ENCODE measurements at regions not wholly inside any gene's neighbourhood (a gene's known extent, or its start where the extent isn't known, plus 50 kb on each side); places are given as distances from the start of the nearest gene placed in this dataset.
"Not testable (repeated sequence)": the region's sequence is repeated elsewhere in the genome, so short reads cannot be mapped to it uniquely, and the experiment has no call there.

DNA sequence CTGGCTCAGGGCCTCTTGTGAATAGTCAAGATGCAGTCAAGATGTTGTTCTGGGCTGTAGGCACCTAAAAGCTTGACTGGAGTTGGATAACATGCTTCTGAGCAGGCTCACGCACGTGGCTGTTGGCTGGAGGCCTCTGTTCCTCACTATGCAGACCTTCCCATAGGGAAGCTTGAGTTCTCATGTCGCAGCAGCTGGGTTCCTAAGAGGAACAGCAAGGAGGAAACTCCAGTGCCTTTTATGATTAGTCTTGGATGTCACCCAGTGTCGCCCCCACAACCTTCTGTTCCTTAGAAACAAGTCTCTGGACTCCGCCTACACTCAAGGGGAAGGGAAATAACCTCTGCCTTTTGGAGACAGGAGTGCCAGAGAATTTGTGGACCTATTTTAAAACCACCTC lies 210.7 kb downstream of the BCAS1 start:
- Histone ChIP-seq H3K4me3 (no peak overlapping the region), H3K9ac (ENCODE audit: insufficient read length) (no peak overlapping the region), H3K36me3 (ENCODE audit: insufficient read depth, low read length) (no peaks in the 10 kb centered on the region), H3K27ac (no peak overlapping the region), H3K9me3 (ENCODE audit: low read depth, low read length) (no peaks in the 10 kb centered on the region)
- TF ChIP-seq EZH2 (IDR thresholded peaks at IDR 0.05) (no peak), FOXP2 (optimal IDR thresholded peaks at IDR 0.05; ENCODE audit: control extremely low read depth, extremely low read length, insufficient read depth) (no peak), POLR2AphosphoS5 (IDR thresholded peaks at IDR 0.05; ENCODE audit: borderline replicate concordance, low read depth, low read length) (no peak)
- DNase-seq (ENCODE audit: low read depth, low spot score), result no peak

DNA sequence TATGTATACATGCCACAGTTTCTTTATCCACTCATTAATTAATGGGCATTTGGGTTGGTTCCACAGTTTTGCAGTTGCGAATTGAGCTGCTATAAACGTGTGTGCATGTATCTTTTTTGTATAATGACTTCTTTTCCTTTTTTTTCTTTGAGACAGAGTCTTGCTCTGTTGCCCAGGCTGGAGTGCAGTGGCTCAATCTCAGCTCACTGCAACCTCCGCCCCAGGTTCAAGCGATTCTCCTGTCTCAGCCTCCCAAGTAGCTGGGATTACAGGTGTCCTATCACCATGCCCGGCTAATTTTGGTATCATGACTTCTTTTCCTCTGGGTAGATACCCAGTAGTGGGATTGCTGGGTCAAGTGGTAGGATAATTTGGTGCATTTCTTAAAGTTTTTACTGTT lies 211.4 kb downstream of the BCAS1 start:
- not testable (repeated sequence) for H3K4me3 ChIP-seq; H3K9ac ChIP-seq (ENCODE audit: insufficient read length); H3K36me3 ChIP-seq (ENCODE audit: insufficient read depth, low read length); H3K9me3 ChIP-seq (ENCODE audit: low read depth, low read length); H3K27ac ChIP-seq; DNase-seq (ENCODE audit: low read depth, low spot score)

DNA sequence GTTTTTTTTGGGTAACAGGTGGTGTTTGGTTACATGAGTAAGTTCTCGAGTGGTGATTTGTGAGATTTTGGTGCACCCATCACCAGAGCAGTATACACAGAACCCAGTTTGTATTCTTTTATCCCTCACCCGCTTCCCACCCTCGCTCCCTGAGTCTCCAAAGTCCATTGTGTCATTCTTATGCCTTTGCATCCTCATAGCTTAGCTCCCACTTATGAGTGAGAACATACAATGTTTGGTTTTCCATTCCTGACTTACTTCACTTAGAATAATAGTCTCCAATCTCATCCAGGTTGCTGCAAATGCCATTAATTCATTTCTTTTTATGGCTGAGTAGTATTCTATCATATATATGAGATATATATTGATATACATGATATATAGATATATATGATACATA lies 211.9 kb downstream of the BCAS1 start:
- H3K9me3 ChIP-seq (ENCODE audit: low read depth, low read length); H3K36me3 ChIP-seq (ENCODE audit: insufficient read depth, low read length); H3K4me3 ChIP-seq; H3K9ac ChIP-seq (ENCODE audit: insufficient read length); H3K27ac ChIP-seq; DNase-seq (ENCODE audit: low read depth, low spot score): not testable (repeated sequence)

DNA sequence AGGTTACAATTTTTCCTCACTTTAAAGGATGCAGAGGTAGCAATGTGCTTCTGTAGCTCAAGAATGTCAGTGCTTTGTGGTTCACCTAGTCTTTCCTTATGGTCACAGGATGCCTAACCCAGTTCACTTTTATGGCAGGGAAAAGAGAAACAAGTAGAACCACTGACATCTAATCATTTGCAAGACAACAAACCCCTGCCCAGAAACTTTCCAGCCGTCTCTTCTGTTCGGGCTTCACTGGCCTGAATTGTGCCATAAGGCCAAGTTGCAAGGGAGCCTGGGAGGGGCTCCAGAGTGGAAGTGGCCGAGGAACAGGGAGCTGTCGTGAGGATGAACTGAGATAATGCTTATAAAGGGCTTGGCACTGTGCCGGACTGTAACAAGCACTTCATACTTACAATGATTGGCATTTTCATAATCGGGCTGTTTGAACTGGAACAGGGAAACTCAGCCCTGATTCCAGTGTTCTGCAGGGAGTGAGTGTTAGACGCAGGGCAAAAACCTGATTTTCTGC lies 212.6 kb downstream of the BCAS1 start:
- Histone ChIP-seq H3K9ac (ENCODE audit: insufficient read length) (no peak overlapping the region), H3K4me3 (no peak overlapping the region), H3K27ac (no peak overlapping the region), H3K36me3 (ENCODE audit: insufficient read depth, low read length) (no peaks in the 10 kb centered on the region), H3K9me3 (ENCODE audit: low read depth, low read length) (no peaks in the 10 kb centered on the region)
- TF ChIP-seq FOXP2 (optimal IDR thresholded peaks at IDR 0.05; ENCODE audit: control extremely low read depth, extremely low read length, insufficient read depth) (no peak), POLR2AphosphoS5 (IDR thresholded peaks at IDR 0.05; ENCODE audit: borderline replicate concordance, low read depth, low read length) (no peak), EZH2 (IDR thresholded peaks at IDR 0.05) (no peak)
- no peak for DNase-seq (ENCODE audit: low read depth, low spot score)

GRCh38 chr20:53856300-53857295 lies 213.8 kb downstream of the BCAS1 start:
- no peak for DNase-seq (ENCODE audit: low read depth, low spot score)
- Histone ChIP-seq H3K9me3 (ENCODE audit: low read depth, low read length) (no peaks in the 10 kb centered on the region), H3K36me3 (ENCODE audit: insufficient read depth, low read length) (no peaks in the 10 kb centered on the region), H3K4me3 (no peak overlapping the region), H3K27ac (no peak overlapping the region), H3K9ac (ENCODE audit: insufficient read length) (no peak overlapping the region)
- no peak for TF ChIP-seq EZH2 (IDR thresholded peaks at IDR 0.05)
- TF ChIP-seq FOXP2 (optimal IDR thresholded peaks at IDR 0.05; ENCODE audit: control extremely low read depth, extremely low read length, insufficient read depth), result no peak
- TF ChIP-seq POLR2AphosphoS5 (IDR thresholded peaks at IDR 0.05; ENCODE audit: borderline replicate concordance, low read depth, low read length), result no peak

DNA sequence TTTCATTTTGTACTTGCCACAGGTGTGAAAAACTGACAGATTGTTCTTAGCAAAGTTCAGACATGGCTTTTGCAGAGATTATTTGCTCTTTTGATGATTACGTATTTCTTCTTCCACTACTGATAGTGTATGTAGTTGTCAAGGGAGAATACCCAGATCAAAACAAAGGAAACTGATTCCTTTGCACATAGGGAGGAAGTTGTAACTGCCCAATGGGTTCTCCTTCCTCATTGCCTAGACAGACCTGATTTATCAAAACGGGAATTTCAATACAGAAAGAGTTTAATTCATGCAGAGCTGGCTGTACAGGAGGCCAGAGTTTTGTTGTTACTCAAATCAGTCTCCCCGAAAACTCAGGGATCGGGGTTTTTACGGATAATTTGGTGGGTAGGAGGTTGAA lies 214.7 kb downstream of the BCAS1 start:
- H3K9me3 ChIP-seq (ENCODE audit: low read depth, low read length), result no peaks in the 10 kb centered on the region
- H3K9ac ChIP-seq (ENCODE audit: insufficient read length), result no peak overlapping the region
- H3K36me3 ChIP-seq (ENCODE audit: insufficient read depth, low read length), result no peaks in the 10 kb centered on the region
- H3K4me3 ChIP-seq, result no peak overlapping the region
- TF ChIP-seq POLR2AphosphoS5 (IDR thresholded peaks at IDR 0.05; ENCODE audit: borderline replicate concordance, low read depth, low read length), result no peak
- TF ChIP-seq FOXP2 (optimal IDR thresholded peaks at IDR 0.05; ENCODE audit: control extremely low read depth, extremely low read length, insufficient read depth), result no peak
- no peak for TF ChIP-seq EZH2 (IDR thresholded peaks at IDR 0.05)
- no peak for DNase-seq (ENCODE audit: low read depth, low spot score)
- no peak overlapping the region for H3K27ac ChIP-seq

GRCh38 chr20:53854609-53854926 lies 215.8 kb downstream of the BCAS1 start:
- not testable (repeated sequence) for H3K9ac ChIP-seq (ENCODE audit: insufficient read length); DNase-seq (ENCODE audit: low read depth, low spot score); H3K27ac ChIP-seq; H3K36me3 ChIP-seq (ENCODE audit: insufficient read depth, low read length); H3K4me3 ChIP-seq; H3K9me3 ChIP-seq (ENCODE audit: low read depth, low read length)

- no peak overlapping the region for H3K27ac ChIP-seq
- H3K36me3 ChIP-seq (ENCODE audit: insufficient read depth, low read length), result no peaks in the 10 kb centered on the region
- DNase-seq (ENCODE audit: low read depth, low spot score), result no peak
- no peaks in the 10 kb centered on the region for H3K9me3 ChIP-seq (ENCODE audit: low read depth, low read length)
- H3K4me3 ChIP-seq, result no peak overlapping the region
- TF ChIP-seq FOXP2 (optimal IDR thresholded peaks at IDR 0.05; ENCODE audit: control extremely low read depth, extremely low read length, insufficient read depth) (no peak), POLR2AphosphoS5 (IDR thresholded peaks at IDR 0.05; ENCODE audit: borderline replicate concordance, low read depth, low read length) (no peak), EZH2 (IDR thresholded peaks at IDR 0.05) (no peak)
- H3K9ac ChIP-seq (ENCODE audit: insufficient read length), result no peak overlapping the region
These were observed 217.2 kb downstream of the BCAS1 start for GRCh38 chr20:53853111-53853713.

DNA sequence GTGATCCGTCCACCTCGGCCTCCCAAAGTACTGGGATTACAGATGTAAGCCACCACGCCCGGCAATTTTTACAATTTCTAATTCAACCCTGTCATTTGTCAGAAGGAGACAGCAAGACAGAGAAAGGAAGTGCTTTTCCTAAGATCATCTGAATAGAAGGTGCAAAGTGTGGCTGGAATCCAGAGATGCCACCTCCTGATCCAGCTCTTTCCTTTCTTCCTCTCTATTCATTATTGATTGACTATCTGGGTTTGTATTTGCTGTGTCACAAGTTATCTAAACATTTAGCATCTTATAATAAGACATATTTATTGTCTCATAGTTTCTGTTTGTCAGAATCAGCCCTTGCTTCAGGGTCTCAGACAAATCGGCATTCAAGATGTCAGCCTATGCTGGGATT lies 217.7 kb downstream of the BCAS1 start:
- no peak overlapping the region for H3K27ac ChIP-seq
- H3K9me3 ChIP-seq (ENCODE audit: low read depth, low read length), result no peaks in the 10 kb centered on the region
- H3K4me3 ChIP-seq, result no peak overlapping the region
- no peak for DNase-seq (ENCODE audit: low read depth, low spot score)
- H3K9ac ChIP-seq (ENCODE audit: insufficient read length), result no peak overlapping the region
- no peaks in the 10 kb centered on the region for H3K36me3 ChIP-seq (ENCODE audit: insufficient read depth, low read length)
- TF ChIP-seq POLR2AphosphoS5 (IDR thresholded peaks at IDR 0.05; ENCODE audit: borderline replicate concordance, low read depth, low read length) (no peak), EZH2 (IDR thresholded peaks at IDR 0.05) (no peak), FOXP2 (optimal IDR thresholded peaks at IDR 0.05; ENCODE audit: control extremely low read depth, extremely low read length, insufficient read depth) (no peak)

Data from SK-N-MC (cell line).